SK-N-MC (cell line): ENCODE measurements at regions not wholly inside any gene's neighbourhood (a gene's known extent, or its start where the extent isn't known, plus 50 kb on each side); places are given as distances from the start of the nearest gene placed in this dataset.

Experiments
- EZH2 ChIP-seq: fragments of 200-600 bp; sonication (generic); IDR thresholded peaks from one replicate; pipeline ENCODE4 v1.6.1; 2017; ENCODE audit warnings: antibody characterized with exemption
- POLR2AphosphoS5 ChIP-seq: IDR thresholded peaks from 2 replicates; pipeline ENCODE4 v1.6.1; 2012; ENCODE audit warnings: mild to moderate bottlenecking, low read depth, low read length, borderline replicate concordance

GRCh38 chr5:5581080-5581479, 158.6 kb downstream of the ICE1 start:
- TF ChIP-seq POLR2AphosphoS5, result no peak
- TF ChIP-seq EZH2, result no peak
